GM18907 (cell line): ENCODE measurements at regions not wholly inside any gene's neighbourhood (a gene's known extent, or its start where the extent isn't known, plus 50 kb on each side); places are given as distances from the start of the nearest gene placed in this dataset.

Experiments
- ATAC-seq: cut with Tn5 transposase; IDR thresholded peaks from one replicate; pipeline ENCODE4 v1.9.1; 2021; ENCODE audit warnings: mild to moderate bottlenecking, moderate library complexity; ENCODE audit not compliant: unreplicated experiment

DNA sequence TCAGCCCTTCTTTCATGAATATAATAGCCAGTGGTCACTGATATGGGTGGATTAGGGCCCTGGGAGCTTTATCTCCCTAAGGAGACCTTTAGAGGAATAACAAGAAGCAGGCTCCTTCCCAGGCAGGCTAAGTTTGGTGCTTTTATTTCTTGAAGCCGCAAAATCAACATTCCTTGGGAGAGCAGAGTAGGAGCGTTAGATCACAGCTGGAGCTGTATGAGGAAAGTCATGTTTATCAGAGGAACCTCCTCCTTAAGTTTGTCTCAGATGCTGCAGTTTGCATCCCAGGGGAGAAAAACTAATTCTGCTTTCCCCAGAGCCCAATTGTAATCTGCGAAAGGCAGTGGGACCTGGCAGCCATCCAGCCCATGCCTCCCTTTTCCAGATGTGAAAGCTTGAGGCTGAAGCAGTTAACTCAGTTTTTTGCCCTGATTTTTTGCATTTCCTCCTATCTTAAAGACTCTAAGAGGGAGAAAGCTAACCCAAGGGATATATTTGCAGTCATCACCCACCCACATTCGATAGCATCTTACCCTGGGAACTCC lies 186.0 kb upstream of the FRMPD4 start:
- no peak for ATAC-seq

DNA sequence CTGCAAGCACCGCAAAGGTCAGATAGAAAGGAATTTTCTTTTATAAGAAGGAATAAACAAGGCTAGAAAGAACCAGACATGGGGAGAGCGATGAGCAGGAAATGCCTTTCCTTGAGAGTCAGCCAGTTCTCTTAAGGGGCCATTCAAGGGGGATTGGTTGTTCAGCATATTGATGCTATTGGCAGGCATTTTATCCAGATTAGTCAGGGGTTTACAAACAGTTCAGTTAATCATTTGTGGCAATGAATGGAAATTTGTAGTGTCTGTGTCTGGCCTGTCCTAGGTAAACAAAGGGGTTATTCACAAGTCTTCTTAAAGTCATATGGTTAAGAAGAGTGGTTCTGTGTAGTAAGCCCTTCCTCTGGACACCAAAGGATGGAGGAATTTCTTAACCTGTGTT lies 184.7 kb upstream of the FRMPD4 start:
- ATAC-seq = no peak

DNA sequence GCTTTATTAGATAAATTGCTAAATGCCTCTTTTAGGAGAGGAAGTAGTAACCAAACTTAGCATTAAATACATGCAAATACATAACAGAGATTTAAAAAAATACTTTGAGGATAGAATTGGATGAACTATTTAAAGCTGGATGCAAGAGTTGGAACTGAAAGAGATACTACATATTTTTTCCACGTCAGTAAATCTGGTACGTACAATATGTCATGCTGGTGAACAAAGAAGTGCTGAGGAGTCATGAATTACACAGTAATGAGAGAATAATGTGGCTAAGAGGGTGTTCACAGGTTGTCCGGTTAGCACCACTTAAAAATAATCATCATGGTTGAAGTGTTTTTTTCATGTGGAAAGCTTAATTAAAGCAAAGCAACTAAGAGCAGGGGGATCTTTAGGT lies 184.1 kb upstream of the FRMPD4 start:
- ATAC-seq = no peak

DNA sequence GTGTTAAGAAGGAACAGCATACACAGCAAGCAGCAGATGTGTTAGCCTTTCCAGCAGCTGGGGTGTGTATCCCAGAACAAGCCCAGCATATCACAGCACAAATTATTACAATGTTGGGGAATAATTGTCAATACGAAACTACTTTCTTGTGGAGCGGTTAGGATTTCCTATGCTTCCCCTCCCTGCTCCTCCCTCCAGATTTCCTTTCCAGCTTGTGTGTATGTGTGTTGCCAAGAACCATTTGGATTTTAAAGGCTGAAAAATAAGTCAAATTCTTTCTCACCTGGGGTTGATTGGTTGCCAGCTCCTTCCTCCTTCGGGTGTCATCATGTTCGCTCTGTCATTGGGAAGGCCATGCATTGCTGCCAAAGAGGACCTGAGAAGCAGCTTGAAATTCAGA lies 178.2 kb upstream of the FRMPD4 start:
- ATAC-seq = no peak

DNA sequence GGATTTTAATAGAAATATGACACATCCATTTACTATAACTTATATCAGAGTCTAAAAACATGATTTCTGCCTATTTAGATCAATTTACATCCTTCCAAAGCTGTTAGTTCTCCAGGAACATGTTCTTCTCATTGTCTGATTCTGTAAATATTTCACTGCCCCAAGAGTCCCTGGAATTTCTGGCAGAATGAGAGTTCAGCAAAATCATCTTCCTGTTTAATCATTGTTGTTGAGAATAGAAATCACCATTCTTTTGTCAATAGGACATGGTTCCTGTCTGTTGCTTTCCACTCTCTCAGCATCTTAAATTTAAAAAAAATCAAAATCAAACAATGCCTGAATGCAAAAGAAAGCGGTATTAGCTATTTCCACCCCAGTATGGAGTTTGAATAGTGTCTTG lies 172.8 kb upstream of the FRMPD4 start:
- no peak for ATAC-seq

DNA sequence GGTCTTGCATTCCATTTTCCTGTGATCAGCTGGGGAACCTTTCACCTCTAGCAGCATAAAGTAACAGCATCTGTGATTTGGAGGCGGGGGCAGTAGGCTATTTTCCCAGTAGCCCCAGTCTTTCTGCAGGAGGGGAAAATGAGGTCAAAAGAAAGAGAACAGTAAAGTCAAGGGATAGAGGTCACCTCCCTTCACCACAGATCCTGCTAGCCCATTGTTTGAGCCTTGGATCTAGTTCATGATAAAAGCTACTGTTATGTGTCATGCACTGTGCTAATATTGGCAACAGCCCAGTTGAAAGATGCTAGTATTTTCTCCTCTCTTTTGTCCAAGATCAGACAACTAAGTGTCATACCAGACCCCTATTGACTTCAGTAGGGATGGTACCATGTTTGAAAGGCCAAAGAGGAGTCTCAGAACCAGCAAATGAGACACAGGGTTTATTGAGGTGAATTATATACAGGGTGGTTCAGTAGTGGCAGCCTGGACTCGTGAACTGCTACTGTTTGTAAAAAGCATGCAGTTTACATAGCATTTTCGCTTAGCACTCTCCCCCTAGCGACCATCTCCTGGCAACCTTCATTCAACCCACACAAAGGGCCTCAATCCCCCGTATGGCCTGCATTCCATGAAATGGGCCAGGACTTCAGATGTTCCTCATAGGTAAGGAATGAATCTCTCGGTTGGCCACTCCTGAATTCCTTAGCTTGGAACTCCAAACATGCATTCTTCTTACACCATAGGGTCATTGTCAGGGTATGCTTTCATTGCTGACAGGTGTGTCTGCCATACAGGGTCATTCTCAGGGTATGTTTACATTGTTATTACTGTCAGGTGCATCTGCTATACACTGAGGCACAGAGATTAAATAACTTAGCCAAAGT lies 170.0 kb upstream of the FRMPD4 start:
- ATAC-seq = no peak

DNA sequence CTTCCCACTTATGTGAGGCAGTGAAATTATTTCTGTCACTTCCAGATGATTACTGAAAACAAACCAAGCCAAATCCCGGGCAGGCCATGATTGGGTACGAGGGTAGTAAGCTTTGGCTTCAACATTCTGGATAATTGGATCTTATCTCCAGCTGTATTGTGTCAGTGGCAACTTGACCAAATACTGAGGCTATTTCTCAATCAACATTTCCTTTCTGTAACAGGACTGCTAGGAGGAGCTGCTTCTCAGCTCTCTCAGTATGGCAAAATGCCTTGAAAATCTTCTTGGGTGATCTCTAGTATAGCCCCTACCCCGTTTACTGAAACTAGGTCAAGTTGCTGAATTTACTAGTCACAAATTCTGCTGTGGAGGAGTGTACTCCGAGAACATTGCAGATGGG lies 169.3 kb upstream of the FRMPD4 start:
- ATAC-seq = no peak

DNA sequence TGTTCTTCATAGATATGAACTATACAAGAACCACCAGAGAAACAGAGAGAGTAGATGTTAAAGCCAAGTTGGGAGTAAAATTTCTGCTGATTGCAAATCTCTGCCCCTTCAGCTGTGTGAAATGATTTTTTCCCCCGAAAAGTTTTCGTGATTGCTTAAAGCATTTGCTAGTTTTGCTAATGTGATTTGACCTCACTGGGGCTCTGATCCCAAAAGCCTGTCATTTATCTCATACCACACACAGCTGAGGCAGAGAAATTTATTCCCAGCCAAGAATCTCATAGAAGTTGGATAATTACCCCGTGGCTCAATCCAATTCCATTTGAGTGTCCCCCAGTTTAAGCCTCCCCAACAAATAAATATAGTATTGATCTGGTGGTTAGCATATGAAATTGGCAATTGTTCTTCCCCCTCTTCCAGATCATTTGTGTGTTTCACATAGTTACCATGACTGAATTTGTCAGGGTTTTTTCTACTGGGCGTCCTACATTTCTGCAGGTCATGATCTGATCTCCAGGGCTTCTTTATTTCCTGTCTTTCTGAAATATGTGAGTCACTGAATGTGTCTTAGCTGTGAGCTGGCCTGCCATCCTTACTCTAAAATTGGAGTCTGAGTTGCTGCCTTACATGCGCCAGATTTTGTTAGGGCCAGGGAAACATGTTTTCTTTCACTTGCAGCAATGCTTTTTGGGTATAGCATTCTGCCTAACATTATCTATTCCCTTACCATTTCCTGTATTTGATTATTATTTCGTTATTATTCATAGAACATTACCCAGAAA lies 167.5 kb upstream of the FRMPD4 start:
- ATAC-seq = no peak

DNA sequence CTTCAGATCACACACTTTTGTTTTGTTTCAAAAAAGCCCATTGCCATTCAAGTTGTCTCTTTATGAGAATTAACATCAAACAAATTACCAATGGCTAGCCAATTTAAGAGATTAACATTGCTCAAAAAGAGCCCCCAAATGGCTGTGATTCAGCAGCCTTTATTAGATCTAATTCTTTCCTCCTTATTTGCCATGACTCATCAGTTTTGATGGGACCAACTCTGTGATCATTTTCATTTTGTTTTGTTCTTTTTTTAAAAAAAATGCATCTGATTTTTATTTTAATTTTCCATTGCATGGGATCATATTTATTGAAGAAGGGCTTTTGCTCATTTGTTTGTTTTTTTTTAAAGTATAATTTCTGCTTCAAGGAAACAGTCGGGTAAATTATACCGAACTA lies 161.6 kb upstream of the FRMPD4 start:
- no peak for ATAC-seq

DNA sequence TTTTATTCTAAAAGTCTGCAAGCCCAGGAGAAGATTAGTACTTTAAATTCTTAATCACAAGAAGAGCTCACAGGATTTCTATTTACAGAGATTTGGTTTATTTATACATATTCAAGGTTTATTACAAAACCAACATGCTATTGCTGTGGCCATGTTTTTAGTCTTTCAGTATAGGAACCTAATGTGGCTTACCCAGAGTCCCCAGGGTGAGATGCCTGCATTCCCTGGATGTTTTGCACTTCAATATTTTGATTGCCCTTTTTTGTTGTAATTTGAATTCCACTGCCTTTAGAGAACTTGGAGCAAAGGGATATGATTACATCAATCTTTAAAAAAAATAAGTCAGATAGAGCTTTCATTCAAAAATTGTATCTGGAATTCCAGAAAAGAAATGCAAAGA lies 146.0 kb upstream of the FRMPD4 start:
- ATAC-seq = no peak

DNA sequence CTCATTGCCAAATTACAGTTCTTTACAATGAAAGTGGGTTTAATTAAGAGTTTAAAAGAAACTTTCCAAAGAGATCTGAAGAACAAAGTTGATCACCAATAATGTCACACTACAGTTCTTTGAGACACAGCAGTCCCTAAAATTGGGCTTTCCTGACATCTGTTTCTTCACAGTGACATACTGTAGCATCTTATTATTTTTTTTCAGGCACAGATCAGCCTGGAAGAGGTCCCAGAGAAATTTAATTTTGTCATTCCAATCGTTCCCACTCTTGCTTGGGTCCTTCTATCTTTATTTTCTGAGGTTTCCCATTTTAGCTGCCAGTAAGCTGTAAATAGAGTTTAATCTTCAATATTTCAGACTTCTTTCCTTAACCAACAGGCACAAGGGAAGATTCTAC lies 143.1 kb upstream of the FRMPD4 start:
- no peak for ATAC-seq

DNA sequence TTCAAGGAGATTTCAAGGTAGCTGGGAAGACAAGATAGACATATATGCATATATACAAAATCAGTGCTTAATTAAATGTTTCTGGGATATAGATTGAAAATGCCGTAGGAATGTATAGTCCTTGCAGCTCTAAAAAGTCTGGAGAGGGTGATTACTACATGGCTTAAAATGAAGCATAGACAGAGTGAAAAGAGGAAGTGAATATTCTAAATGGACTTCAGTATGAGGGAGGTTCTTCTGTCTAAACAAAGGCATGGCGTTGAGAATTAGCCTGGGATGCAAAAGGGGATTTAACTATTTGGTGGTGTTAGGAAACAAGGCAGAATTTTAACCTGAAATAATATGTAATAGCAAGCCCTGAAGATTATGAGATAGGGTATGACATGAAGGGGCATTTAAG lies 141.5 kb upstream of the FRMPD4 start:
- ATAC-seq = no peak

DNA sequence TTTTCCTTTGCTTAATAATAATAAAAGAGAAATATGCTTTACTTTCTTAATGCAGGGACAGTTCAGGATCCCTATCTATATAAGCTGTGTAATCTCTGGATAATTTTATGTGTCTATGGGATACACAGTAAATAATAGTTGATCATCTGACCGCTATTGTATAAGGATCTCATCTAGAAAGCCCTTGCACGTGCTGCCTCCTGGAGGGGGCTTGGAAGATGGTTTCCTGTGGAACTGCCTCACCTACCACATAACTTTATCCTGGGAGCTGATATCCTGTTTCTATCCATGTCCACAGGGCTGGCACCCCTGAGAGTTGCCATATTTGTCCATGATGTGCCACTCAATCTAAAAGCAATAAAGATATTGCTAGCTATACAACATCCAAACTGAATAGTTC lies 139.3 kb upstream of the FRMPD4 start:
- ATAC-seq = no peak

DNA sequence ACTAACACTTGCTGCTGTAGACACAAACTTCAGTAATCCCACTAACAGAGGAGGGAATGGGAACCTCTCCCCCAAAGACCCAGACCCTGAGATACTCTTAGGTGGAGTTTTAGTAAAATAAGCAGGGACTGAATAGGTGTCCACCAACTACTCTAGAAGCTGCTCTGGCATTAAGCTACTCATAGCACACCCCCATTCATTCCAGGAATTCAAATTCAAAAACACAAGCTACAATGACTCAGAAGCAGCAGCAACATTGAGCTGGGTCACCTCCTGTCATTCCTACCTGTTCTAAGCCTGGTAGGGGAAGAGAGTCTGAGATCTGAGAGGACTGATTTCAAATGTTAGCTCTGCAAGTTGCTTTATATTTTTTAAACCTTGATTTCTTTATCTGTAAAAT lies 135.4 kb upstream of the FRMPD4 start:
- ATAC-seq = no peak

DNA sequence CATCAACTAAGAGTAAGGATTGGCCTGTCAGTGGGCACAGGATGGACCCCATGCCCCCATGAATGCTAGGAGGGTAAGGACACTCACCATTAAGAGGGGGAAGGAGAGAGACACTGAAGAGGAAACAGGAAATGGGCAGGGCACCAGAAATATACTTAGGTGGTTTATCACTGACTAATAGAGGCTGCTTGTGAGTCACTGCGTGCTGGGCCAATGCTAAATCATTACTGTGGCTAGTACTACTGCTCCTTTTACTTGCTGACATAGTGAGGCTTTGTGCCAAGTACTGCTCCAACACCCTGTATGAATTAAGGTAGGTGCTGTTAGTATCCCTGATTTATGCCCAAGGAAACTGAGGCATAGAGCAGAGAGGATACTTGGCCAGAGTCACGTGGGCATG lies 130.4 kb upstream of the FRMPD4 start:
- peak; percentile 48 for ATAC-seq

DNA sequence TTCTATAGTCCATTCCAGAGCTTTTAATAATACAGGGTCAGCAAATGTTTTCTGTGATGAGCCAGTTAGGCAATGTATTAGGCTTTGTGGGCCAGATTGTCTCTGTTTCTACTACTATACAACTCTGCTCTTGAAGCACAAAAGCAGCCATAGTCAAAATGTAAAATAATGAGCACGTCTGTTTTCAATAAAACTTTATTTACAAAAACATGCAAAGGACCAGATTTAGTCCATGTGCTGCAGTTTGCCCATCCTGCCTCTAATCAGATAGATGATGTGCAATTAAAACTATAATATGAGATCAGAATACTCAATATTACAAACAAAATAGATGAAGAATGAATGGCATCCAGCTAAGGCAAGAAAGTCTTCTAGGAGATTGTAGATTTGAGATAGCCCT lies 127.8 kb upstream of the FRMPD4 start:
- ATAC-seq = no peak

DNA sequence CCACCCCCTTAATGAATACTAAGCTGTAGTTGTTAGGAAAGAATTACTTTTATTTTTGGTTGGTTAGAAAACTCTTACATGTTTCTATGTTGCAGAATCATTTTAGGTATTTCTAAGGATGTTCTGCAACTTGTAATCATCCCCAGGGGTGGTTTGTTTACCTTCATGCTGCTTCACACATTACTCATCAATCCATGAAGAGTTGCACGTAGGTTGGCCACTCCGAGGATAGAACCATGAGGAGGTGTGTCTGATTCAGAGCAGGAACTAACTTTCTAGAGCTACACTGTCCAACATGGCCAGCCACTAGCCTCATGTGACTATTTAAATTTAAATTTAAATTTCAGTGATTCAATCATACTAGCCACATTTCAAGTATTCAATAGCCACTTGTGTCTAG lies 127.2 kb upstream of the FRMPD4 start:
- no peak for ATAC-seq

DNA sequence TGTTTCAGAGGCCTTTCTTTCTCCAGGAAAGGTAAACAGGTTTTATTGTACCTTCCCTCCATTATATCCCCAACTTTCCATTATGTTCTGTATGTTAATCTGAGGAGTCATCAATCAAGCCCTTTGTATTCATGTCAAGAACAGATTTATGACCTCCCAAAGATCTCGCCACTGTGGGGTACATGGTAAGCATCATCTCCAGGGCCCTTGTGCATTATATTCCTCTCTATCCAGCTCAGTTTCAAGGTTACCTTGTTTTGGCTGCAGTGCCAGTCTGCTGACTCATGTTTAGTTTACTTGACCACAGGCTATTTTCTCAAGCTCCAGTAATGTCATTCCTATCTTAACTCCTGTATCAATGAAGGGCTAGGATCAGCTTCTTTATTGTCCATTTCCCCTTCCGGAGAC lies 125.1 kb upstream of the FRMPD4 start:
- no peak for ATAC-seq

DNA sequence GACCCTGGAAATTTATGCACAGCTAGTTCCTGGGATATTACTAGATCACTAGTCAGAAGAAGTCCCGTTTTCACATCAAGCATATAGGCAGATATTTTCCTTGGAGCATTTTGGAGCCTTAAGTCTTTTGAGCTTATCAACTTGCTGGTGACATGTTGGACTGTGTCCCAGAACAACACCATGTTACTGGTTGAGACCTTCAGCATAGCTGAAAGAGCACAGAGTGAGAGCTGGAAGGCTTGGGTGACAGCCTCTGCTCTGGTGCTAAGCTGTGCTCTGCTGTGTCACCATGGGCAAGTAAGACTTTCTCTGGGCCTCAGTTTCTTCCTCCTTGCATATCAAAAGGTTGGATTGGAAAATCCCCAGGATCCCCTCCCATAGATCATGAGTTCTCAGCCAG lies 116.6 kb upstream of the FRMPD4 start:
- no peak for ATAC-seq

DNA sequence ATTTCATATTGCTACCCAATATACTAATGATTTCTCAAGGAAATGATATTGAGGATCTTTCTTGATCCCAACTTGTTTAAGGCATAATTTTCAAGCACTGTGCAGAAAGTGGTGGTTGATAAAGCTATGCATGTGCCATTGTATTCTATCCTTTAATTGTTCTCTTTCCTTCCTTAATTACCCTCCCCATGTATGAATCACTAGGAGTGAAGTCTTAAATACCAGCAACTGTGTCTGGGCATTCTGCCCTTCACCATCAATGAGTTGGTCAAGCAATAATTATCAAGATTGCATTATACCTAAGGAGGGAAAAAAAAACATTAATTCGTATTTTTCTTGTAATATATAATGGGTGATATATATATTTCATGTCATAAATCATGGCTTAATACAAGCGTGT lies 111.8 kb upstream of the FRMPD4 start:
- ATAC-seq = no peak

DNA sequence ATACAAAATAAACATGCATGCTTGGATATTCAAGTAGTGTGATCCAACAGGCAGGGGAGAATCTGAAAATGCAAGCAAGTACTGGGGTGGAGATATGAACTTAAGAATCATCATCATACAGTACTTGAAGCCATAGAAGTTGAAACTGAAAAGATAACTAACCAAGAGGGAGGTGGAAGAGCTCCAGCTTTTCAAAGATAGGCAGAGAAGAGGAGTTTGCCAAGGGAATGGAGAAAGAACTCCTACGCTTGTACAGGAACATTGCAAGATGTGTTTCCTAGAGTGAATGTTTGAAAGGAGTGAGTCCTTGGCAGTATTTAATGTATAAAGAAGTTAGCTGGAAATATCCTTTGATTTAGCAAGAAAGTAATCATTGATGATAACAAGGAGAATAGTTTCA lies 106.2 kb upstream of the FRMPD4 start:
- ATAC-seq = no peak

DNA sequence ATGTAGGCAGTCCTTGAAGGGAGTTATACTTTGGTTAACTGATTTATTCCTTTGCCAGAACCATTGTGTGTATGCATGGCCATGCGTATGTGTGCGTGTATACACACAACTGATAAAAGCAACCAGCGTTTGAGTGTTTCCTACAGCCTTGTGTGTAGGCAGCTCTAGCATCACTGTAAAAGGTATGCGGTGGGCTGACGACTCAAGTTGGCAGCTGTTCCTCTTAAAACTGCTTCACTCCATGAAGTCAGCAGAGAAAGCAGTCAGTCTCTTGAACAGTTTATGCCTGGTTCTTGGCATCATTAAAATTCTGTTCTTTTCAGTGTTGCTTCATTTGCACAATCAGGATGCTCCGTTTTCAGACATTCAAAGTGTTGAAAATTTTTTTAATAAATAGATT lies 103.5 kb upstream of the FRMPD4 start:
- no peak for ATAC-seq
